ENCODE measurements at regions not wholly inside any gene's neighbourhood (a gene's known extent, or its start where the extent isn't known, plus 50 kb on each side); places are given as distances from the start of the nearest gene placed in this dataset.

DNA sequence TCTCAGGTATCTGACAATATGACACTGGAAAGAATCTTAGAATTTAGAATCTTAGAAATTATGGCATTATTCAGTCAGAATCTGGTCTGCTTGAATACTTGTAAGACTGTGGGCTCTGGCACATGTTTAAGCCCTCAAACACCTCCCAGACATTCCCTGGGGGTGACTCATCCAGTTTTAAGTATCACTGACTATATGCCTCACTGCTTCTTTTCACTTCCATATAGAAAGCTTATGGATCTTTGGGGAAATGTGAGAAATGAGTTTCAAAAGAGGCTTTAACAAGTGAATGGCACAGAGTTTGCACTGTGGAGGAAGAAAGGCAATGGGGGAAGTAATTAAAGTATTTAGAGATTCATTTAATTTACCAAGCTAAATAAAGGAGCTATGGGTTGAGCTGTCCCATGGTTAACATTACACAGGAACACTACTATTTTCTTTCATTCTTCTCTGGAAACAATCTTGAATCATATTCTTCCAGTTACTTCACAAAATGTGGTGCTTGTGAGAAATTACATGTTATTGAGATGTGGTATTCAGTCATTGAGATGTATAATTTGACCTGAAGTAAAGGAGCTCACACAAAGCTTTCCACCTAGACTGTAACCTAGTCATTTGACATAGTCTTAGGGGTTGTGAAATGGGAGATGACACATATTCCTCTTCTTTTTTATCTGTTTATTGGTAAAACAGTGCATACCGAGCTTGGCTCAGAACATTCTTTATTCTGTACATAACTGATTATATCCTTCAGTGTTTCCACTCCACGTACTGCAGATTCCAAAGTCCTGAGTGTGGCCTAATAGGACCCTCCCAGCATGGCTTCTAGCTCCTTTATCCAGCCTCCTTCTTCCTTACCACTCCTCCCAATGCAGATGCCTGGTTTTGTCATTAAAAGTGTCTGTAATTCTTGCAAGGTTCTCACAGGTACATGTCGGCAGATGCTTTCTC lies 544.6 kb upstream of the NECTIN3 start:
- no peak for TF ChIP-seq CTCF (IDR thresholded peaks at IDR 0.05)
- TF ChIP-seq POLR2A (IDR thresholded peaks at IDR 0.05): no peak

All from Peyer's patch (tissue), 4 donors.